ENCODE measurements at regions not wholly inside any gene's neighbourhood (a gene's known extent, or its start where the extent isn't known, plus 50 kb on each side); places are given as distances from the start of the nearest gene placed in this dataset.

DNA sequence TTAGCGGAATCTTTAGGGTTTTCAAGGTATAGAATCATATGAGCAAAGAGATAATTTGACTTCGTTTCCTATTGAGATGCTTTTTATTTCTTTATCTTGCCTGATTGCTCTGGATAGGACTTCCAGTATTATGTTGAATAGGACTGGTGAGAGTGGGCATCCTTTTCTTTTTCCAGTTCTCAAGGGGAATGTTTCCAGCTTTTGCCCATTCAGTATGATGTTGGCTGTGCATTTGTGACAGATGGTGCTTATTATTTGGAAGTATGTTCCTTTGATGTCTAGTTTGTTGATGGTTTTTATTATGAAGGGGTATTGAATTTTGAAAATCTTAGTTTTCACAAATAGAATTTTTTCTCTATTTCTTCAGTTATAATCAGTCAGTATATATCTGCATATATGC lies 656.6 kb upstream of the MAP3K7 start:
- TF ChIP-seq CTCF (IDR thresholded peaks at IDR 0.05) (no peak), POLR2A (IDR thresholded peaks at IDR 0.05) (no peak)
